ENCODE measurements at regions not wholly inside any gene's neighbourhood (a gene's known extent, or its start where the extent isn't known, plus 50 kb on each side); places are given as distances from the start of the nearest gene placed in this dataset.

DNA sequence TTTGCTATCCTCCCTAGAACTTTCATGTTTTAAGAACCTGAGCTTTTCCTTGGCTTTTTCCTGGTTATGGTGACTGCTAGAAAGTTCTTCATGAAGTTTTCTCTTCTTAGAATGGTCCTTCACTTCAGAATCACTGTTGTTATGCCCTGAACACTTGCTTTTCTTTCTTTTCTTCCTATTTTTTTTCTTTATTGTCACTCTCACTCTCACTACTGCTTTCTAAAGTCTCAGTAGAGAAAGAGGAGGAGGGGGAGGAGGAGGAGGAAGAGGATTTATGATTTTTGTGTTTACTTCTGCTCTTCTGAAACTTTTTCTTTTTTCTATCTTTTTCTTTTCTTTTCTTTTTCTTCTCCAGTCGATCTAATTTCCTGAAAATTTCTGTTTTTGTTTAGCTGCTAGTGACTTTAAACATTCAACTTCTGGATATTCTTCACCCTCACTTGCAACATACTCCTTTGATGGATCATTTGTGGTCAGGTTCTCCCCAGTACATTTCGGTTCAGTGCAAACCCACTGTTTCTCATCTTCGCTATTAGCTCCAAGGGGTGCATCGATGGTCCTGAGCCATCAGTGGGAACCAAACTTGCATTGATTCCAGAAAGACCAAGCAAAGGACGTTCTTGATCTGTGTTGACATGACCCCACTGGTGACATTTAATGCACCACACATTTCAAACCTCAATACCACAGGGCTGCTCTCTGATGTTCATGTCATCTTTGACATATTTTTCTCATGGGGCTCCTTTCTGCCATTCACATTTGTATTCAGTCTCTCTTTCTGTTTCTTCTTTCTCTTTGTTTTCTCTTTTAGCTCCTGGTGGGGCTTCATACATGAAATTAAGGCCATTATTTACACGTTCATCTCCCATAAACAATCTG, 81.6 kb upstream of the HAND1 start:
- TF ChIP-seq EZH2 (IDR thresholded peaks at IDR 0.05), result no peak
- no peak for TF ChIP-seq POLR2AphosphoS5 (IDR thresholded peaks at IDR 0.05; ENCODE audit: borderline replicate concordance, low read depth, low read length)
